ENCODE measurements at regions not wholly inside any gene's neighbourhood (a gene's known extent, or its start where the extent isn't known, plus 50 kb on each side); places are given as distances from the start of the nearest gene placed in this dataset.
"Not testable (repeated sequence)": the region's sequence is repeated elsewhere in the genome, so short reads cannot be mapped to it uniquely, and the experiment has no call there.

DNA sequence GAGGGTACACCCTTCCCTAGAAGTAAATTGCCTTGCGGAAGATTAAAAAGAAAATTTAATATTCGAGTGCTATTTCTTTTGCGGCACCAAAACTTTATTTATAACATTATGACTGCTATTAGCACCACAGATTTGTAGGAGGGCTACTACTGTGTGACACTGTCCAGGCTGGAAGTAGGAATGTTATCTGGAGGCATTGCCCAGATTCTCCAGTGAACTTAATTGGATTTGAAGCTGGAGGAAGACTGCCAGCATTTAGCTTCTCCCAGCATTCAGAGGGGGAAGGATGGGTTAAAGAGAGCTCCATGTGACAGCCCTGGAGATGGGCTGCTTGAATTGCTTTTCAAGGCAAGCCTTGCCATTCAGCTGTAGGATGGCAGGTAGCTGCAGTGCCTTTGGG lies 107.0 kb upstream of the RBM19 start:
- Histone ChIP-seq H3K27me3 (ENCODE audit: control insufficient read depth, insufficient read depth, low read length) (no peaks in the 10 kb centered on the region), H3K4me3 (ENCODE audit: low read depth, low read length) (no peak overlapping the region), H3K36me3 (ENCODE audit: control insufficient read depth, insufficient read depth, low read length) (no peaks in the 10 kb centered on the region)
- DNase-seq (ENCODE audit: low read depth): no peak
- TF ChIP-seq, protein P1, sequence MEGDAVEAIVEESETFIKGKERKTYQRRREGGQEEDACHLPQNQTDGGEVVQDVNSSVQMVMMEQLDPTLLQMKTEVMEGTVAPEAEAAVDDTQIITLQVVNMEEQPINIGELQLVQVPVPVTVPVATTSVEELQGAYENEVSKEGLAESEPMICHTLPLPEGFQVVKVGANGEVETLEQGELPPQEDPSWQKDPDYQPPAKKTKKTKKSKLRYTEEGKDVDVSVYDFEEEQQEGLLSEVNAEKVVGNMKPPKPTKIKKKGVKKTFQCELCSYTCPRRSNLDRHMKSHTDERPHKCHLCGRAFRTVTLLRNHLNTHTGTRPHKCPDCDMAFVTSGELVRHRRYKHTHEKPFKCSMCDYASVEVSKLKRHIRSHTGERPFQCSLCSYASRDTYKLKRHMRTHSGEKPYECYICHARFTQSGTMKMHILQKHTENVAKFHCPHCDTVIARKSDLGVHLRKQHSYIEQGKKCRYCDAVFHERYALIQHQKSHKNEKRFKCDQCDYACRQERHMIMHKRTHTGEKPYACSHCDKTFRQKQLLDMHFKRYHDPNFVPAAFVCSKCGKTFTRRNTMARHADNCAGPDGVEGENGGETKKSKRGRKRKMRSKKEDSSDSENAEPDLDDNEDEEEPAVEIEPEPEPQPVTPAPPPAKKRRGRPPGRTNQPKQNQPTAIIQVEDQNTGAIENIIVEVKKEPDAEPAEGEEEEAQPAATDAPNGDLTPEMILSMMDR (IDR thresholded peaks at IDR 0.05; ENCODE audit: insufficient read depth, low read length, severe bottlenecking): no peak
- FAIRE-seq: no peak

GRCh38 chr12:114069507-114069906 lies 103.4 kb upstream of the RBM19 start:
- Histone ChIP-seq H3K27me3 (ENCODE audit: control insufficient read depth, insufficient read depth, low read length) (no peaks in the 10 kb centered on the region), H3K36me3 (ENCODE audit: control insufficient read depth, insufficient read depth, low read length) (no peaks in the 10 kb centered on the region), H3K4me3 (ENCODE audit: low read depth, low read length) (no peak overlapping the region)
- TF ChIP-seq, protein P1 (IDR thresholded peaks at IDR 0.05; ENCODE audit: insufficient read depth, low read length, severe bottlenecking): no peak
- FAIRE-seq (no peak), DNase-seq (ENCODE audit: low read depth) (no peak)

DNA sequence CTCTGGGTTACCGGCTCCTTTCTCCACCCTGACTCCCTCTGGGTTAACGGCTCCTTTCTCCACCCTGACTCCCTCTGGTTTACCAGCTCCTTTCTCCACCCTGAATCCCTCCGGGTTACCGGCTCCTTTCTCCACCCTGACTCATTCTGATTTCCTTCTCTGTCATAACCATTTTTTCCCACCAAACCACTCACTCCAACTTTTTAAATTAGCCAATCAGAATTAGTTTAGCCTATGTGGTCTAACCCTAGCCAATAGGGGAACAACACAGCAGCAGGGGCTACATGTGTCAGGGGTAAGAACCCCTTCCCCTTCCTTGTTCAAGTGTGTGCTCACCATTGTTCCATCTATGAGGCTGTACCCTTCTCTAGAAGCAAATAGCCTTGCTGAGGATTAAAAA lies 98.4 kb upstream of the RBM19 start:
- TF ChIP-seq, protein P1 (IDR thresholded peaks at IDR 0.05; ENCODE audit: insufficient read depth, low read length, severe bottlenecking): no peak
- DNase-seq (ENCODE audit: low read depth) (no peak), FAIRE-seq (no peak)
- H3K27me3 ChIP-seq (ENCODE audit: control insufficient read depth, insufficient read depth, low read length): no peaks in the 10 kb centered on the region
- H3K36me3 ChIP-seq (ENCODE audit: control insufficient read depth, insufficient read depth, low read length): no peaks in the 10 kb centered on the region
- no peak overlapping the region for H3K4me3 ChIP-seq (ENCODE audit: low read depth, low read length)

DNA sequence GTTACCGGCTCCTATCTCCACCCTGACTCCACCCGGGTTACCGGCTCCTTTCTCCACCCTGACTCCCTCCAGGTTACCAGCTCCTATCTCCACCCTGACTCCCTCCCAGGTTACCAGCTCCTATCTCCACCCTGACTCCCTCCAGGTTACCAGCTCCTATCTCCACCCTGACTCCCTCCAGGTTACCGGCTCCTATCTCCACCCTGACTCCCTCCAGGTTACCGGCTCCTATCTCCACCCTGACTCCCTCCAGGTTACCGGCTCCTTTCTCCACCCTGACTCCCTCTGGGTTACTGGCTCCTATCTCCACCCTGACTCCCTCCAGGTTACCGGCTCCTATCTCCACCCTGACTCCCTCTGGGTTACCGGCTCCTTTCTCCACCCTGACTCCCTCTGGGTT lies 97.9 kb upstream of the RBM19 start:
- H3K4me3 ChIP-seq (ENCODE audit: low read depth, low read length); H3K27me3 ChIP-seq (ENCODE audit: control insufficient read depth, insufficient read depth, low read length); H3K36me3 ChIP-seq (ENCODE audit: control insufficient read depth, insufficient read depth, low read length); FAIRE-seq; DNase-seq (ENCODE audit: low read depth): not testable (repeated sequence)

DNA sequence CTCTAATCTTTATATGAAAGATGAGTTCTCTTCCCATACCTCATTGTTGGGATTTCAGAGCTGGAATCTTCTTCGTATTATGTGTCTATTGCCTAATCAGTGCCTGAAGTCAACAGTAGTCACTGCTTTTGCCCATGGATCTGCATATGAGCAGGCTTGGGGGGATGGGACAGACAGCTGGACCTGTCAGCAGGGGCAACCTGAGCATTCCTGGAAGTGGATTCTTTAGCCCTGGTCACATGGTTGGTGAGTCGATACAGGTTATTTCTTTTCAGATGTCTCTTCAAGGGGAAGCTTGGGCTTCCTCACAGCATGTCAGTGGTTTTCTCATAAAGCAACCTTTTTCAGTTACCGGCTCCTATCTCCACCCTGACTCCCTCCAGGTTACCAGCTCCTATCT lies 97.3 kb upstream of the RBM19 start:
- no peak for FAIRE-seq
- no peak for DNase-seq (ENCODE audit: low read depth)
- Histone ChIP-seq H3K27me3 (ENCODE audit: control insufficient read depth, insufficient read depth, low read length) (no peaks in the 10 kb centered on the region), H3K4me3 (ENCODE audit: low read depth, low read length) (no peak overlapping the region), H3K36me3 (ENCODE audit: control insufficient read depth, insufficient read depth, low read length) (no peaks in the 10 kb centered on the region)
- TF ChIP-seq, protein P1 (IDR thresholded peaks at IDR 0.05; ENCODE audit: insufficient read depth, low read length, severe bottlenecking): no peak

- not testable (repeated sequence) for H3K4me3 ChIP-seq (ENCODE audit: low read depth, low read length); H3K36me3 ChIP-seq (ENCODE audit: control insufficient read depth, insufficient read depth, low read length); H3K27me3 ChIP-seq (ENCODE audit: control insufficient read depth, insufficient read depth, low read length); DNase-seq (ENCODE audit: low read depth); FAIRE-seq
Measured at GRCh38 chr12:114056351-114056750, 90.2 kb upstream of the RBM19 start.

DNA sequence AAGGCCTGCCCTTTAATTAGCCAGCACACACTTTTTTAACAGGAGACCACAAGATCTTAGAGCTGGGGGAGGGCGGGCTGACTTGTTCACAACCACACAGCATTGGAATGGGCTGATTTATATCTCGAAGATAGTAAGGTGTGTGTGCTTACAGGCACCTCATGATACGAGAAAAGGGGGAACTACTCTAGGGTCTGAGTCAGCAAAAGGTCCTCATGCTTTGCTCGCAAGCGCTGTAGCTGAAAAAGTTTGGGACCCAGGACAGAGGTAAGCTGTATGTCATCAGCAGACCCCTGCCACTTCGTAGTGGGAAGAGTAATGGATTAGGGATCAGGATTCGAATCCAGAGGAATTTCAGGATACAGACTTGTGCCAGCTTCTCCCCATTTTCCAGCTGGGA lies 88.9 kb upstream of the RBM19 start:
- H3K4me3 ChIP-seq (ENCODE audit: low read depth, low read length): no peak overlapping the region
- H3K27me3 ChIP-seq (ENCODE audit: control insufficient read depth, insufficient read depth, low read length): no peaks in the 10 kb centered on the region
- TF ChIP-seq, protein P1 (IDR thresholded peaks at IDR 0.05; ENCODE audit: insufficient read depth, low read length, severe bottlenecking): no peak
- peak; percentile 66 for FAIRE-seq
- DNase-seq (ENCODE audit: low read depth): no peak
- H3K36me3 ChIP-seq (ENCODE audit: control insufficient read depth, insufficient read depth, low read length): no peaks in the 10 kb centered on the region

All from bronchial epithelial cell (primary cell).